HepG2 (cell line): ENCODE measurements at regions not wholly inside any gene's neighbourhood (a gene's known extent, or its start where the extent isn't known, plus 50 kb on each side); places are given as distances from the start of the nearest gene placed in this dataset.

Experiments
- ATAC-seq: fragments of 200-7000 bp; cut with Tn5 transposase; 3 replicates; pipeline ENCODE4 v1.9.1; 2020; ENCODE audit warnings: mild to moderate bottlenecking, moderate library complexity
- BruUV-seq: library from RNA; stranded (reverse); fragments of 400-500 nt; replicated peaks from 2 replicates; lab custom pipeline; 2021; lab: Mats Ljungman, UMichigan
- CTCF ChIA-PET: fragments of 300-600 bp; formaldehyde crosslinking; extraction: SDS; loops from one replicate; lab custom pipeline; 2021; ENCODE audit warnings: low total read pairs, inconsistent platforms, low intra/inter-chr PET ratio; lab: Yijun Ruan, JAX
- POLR2A ChIA-PET: fragments of 350-600 bp; sonication (Branson Sonifier 250); formaldehyde crosslinking; loops from one replicate; lab custom pipeline; 2020; ENCODE audit warnings: antibody characterized with exemption, inconsistent platforms; lab: Yijun Ruan, JAX
- DNase-seq: peaks from one replicate; pipeline ENCODE4 v3.0.0-alpha.2; 2015; ENCODE audit warnings: low spot score
- FAIRE-seq: peaks from 3 replicates; lab custom pipeline; 2011; peaks lifted over from hg19 to GRCh38; lab: Jason Lieb, UNC
- H2AFZ ChIP-seq: one replicate; pipeline ENCODE4 v1.6.1; 2011; ENCODE audit warnings: low read length, inconsistent platforms
- H3K27ac ChIP-seq: fragments of 300-600 bp; 3 replicates; pipeline ENCODE4 v1.8.0; 2011; ENCODE audit warnings: mixed run types, mild to moderate bottlenecking, mixed read lengths, low read length, inconsistent platforms; ENCODE audit not compliant: insufficient read depth; ENCODE audit errors: extremely low read length
- H3K27me3 ChIP-seq, 2 experiments: fragments of 200-600 bp in 1 of 2; 2 replicates in 1 of 2; 3 replicates in 1 of 2; pipeline versions ENCODE4 v1.6.0 to v1.8.0; 2011; ENCODE audit warnings: low read length in 2 of 2, mild to moderate bottlenecking in 2 of 2, moderate library complexity in 2 of 2, inconsistent platforms in 1 of 2; ENCODE audit not compliant: insufficient read depth in 2 of 2, control insufficient read depth in 1 of 2
- H3K36me3 ChIP-seq, 2 experiments: fragments of 200-600 bp in 1 of 2; replicated peaks in 1 of 2; 2 replicates in 1 of 2; 3 replicates in 1 of 2; pipeline versions ENCODE4 v1.5.1 to v1.8.0; 2011; ENCODE audit warnings: low read length in 2 of 2, inconsistent platforms in 1 of 2; ENCODE audit not compliant: insufficient read depth in 2 of 2, control insufficient read depth in 1 of 2
- H3K4me1 ChIP-seq: 2 replicates; pipeline ENCODE4 v1.5.1; 2012; ENCODE audit warnings: low read length, inconsistent platforms; ENCODE audit not compliant: insufficient read depth
- H3K4me2 ChIP-seq: 2 replicates; pipeline ENCODE4 v1.6.0; 2011; ENCODE audit warnings: low read depth, low read length, inconsistent platforms
- H3K4me3 ChIP-seq, 3 experiments: fragments of 200-600 bp in 1 of 3; sonication (generic), shearing (Covaris generic) in 1 of 3; replicated peaks in 1 of 3; 2 replicates each; pipeline ENCODE4 v1.5.1; 2011 to 2016; ENCODE audit warnings: low read length in 3 of 3, inconsistent platforms in 2 of 3, low read depth in 2 of 3, mild to moderate bottlenecking in 2 of 3, control low read depth in 1 of 3, mixed read lengths in 1 of 3; ENCODE audit not compliant: insufficient read depth in 1 of 3
- H3K79me2 ChIP-seq: one replicate; pipeline ENCODE4 v1.6.1; 2011; ENCODE audit warnings: low read length, inconsistent platforms; ENCODE audit not compliant: insufficient read depth
- H3K9ac ChIP-seq: 2 replicates; pipeline ENCODE4 v1.6.0; 2011; ENCODE audit warnings: mild to moderate bottlenecking, low read depth, low read length, inconsistent platforms; ENCODE audit not compliant: insufficient read depth
- H3K9me3 ChIP-seq: 2 replicates; pipeline ENCODE4 v1.5.1; 2012; ENCODE audit warnings: mild to moderate bottlenecking, low read length
- H4K20me1 ChIP-seq: 2 replicates; pipeline ENCODE4 v1.6.0; 2011; ENCODE audit warnings: inconsistent platforms, mild to moderate bottlenecking, low read length, moderate library complexity; ENCODE audit not compliant: insufficient read depth
- AGO1 ChIP-seq: fragments of 200-400 bp; formaldehyde crosslinking; IDR thresholded peaks from 2 replicates; pipeline ENCODE4 v1.6.1; 2017; ENCODE audit warnings: mild to moderate bottlenecking, low read depth, low read length, moderate library complexity; ENCODE audit not compliant: poor library complexity, severe bottlenecking
- ARNT2 ChIP-seq: sonication (generic); formaldehyde crosslinking; IDR thresholded peaks from 2 replicates; pipeline ENCODE4 v1.8.0; 2022; ENCODE audit warnings: mild to moderate bottlenecking, low read depth, missing genetic modification reagents, moderate library complexity
- ATF7-NPFF ChIP-seq: sonication (generic); formaldehyde crosslinking; IDR thresholded peaks from 2 replicates; pipeline ENCODE4 v1.8.1; 2023; ENCODE audit warnings: mild to moderate bottlenecking, low read depth, missing genetic modification reagents, moderate library complexity
- DPF2 ChIP-seq: sonication (generic); formaldehyde crosslinking; IDR thresholded peaks from 2 replicates; pipeline ENCODE4 v1.4.0; 2020; ENCODE audit warnings: mild to moderate bottlenecking, low read depth, missing genetic modification reagents, borderline replicate concordance
- EEA1 ChIP-seq: sonication (generic); formaldehyde crosslinking; IDR thresholded peaks from 2 replicates; pipeline ENCODE4 v1.5.1; 2020; ENCODE audit warnings: mild to moderate bottlenecking, missing genetic modification reagents, borderline replicate concordance
- GLI4 ChIP-seq: sonication (generic); formaldehyde crosslinking; IDR thresholded peaks from 2 replicates; pipeline ENCODE4 v1.5.1; 2020; ENCODE audit warnings: missing genetic modification reagents, mild to moderate bottlenecking, moderate library complexity, borderline replicate concordance
- MLLT10 ChIP-seq: sonication (generic); formaldehyde crosslinking; IDR thresholded peaks from 2 replicates; pipeline ENCODE4 v1.4.0; 2020; ENCODE audit warnings: missing genetic modification reagents
- NFE2 ChIP-seq: sonication (generic); formaldehyde crosslinking; IDR thresholded peaks from 2 replicates; pipeline ENCODE4 v1.4.0; 2020; ENCODE audit warnings: missing genetic modification reagents
- NFKB2 ChIP-seq: sonication (generic); formaldehyde crosslinking; IDR thresholded peaks from 2 replicates; pipeline ENCODE4 v1.4.0; 2020; ENCODE audit warnings: missing genetic modification reagents, borderline replicate concordance
- SYNCRIP ChIP-seq: fragments of 200-400 bp; formaldehyde crosslinking; IDR thresholded peaks from 2 replicates; pipeline ENCODE4 v1.6.1; 2018; ENCODE audit warnings: mild to moderate bottlenecking, low read depth, low read length; ENCODE audit not compliant: insufficient read depth
- TAF15 ChIP-seq: fragments of 200-400 bp; formaldehyde crosslinking; IDR thresholded peaks from one replicate; pipeline ENCODE4 v1.6.1; 2018; ENCODE audit warnings: mild to moderate bottlenecking, low read depth, low read length; ENCODE audit not compliant: poor library complexity, severe bottlenecking
- THAP9 ChIP-seq: sonication (generic); formaldehyde crosslinking; IDR thresholded peaks from 2 replicates; pipeline ENCODE4; 2020; ENCODE audit warnings: missing genetic modification reagents, mild to moderate bottlenecking, borderline replicate concordance
- ZNF326 ChIP-seq: sonication (generic); formaldehyde crosslinking; IDR thresholded peaks from 2 replicates; pipeline ENCODE4 v1.4.0; 2020; ENCODE audit warnings: missing genetic modification reagents, borderline replicate concordance
- ZNF605 ChIP-seq: sonication (generic); formaldehyde crosslinking; IDR thresholded peaks from 2 replicates; pipeline ENCODE4 v1.8.0; 2022; ENCODE audit warnings: mild to moderate bottlenecking, missing genetic modification reagents
- WGBS: methylation state at CpG from one replicate; pipeline ENCODE4 v1.1.6; 2017; ENCODE audit warnings: low lambda C conversion rate; 5-methylcytosine and 5-hydroxymethylcytosine counted together
- in situ Hi-C: cut with HindIII; loops from 2 replicates; pipeline ENCODE4 v1.10.0; 2017; ENCODE audit warnings: low pct_unique_long_range_greater_than_20kb; ENCODE audit not compliant: extremely low pct_ligation_motif_present
- intact Hi-C: fragments of 100-400 bp; cut with micrococcal nuclease; formaldehyde crosslinking; loops from one replicate; pipeline ENCODE4 v1.10.0; 2022; ENCODE audit not compliant: unreplicated experiment
- TF ChIP-seq, protein P1 (sequence below): sonication (generic); formaldehyde crosslinking; IDR thresholded peaks from 2 replicates; pipeline ENCODE4 v1.4.0; 2020; ENCODE audit warnings: missing genetic modification reagents

- intact Hi-C loops, result no loop called here
- no TSS peak for BruUV-seq
- ChIA-PET CTCF (no interaction called here), POLR2A (no interaction called here)
- DNase-seq, result no peak
- Histone ChIP-seq H3K4me3 (no peak overlapping the region), H3K27ac (no peak overlapping the region), H3K4me1 (no peaks in the 10 kb centered on the region), H2AFZ (no peak overlapping the region), H3K79me2 (no peaks in the 10 kb centered on the region), H3K36me3 (no peaks in the 10 kb centered on the region; a peak in 1 of 5 replicates), H3K27me3 (no peaks in the 10 kb centered on the region), H3K4me2 (no peak overlapping the region), H3K9me3 (no peaks in the 10 kb centered on the region), H3K9ac (no peak overlapping the region), H4K20me1 (no peaks in the 10 kb centered on the region)
- in situ Hi-C loops, result no loop called here
- FAIRE-seq, result no peak
- TF ChIP-seq ZNF326, result no peak
- TF ChIP-seq ATF7-NPFF (CRISPR knock-in tag), result no peak
- TF ChIP-seq GLI4, result no peak
- no peak for TF ChIP-seq NFE2 (CRISPR knock-in tag)
- TF ChIP-seq, protein P1, sequence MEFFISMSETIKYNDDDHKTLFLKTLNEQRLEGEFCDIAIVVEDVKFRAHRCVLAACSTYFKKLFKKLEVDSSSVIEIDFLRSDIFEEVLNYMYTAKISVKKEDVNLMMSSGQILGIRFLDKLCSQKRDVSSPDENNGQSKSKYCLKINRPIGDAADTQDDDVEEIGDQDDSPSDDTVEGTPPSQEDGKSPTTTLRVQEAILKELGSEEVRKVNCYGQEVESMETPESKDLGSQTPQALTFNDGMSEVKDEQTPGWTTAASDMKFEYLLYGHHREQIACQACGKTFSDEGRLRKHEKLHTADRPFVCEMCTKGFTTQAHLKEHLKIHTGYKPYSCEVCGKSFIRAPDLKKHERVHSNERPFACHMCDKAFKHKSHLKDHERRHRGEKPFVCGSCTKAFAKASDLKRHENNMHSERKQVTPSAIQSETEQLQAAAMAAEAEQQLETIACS, result no peak
- TF ChIP-seq ZNF605 (CRISPR knock-in tag), result no peak
- TF ChIP-seq DPF2 (CRISPR knock-in tag), result no peak
- TF ChIP-seq EEA1 (CRISPR knock-in tag), result no peak
- no peak for TF ChIP-seq ARNT2 (CRISPR knock-in tag)
- no peak for ATAC-seq
- 97% methylated on average over 11 of the region's 11 CpGs for WGBS
Observed at GRCh38 chr4:123020285-123020684, 97.9 kb upstream of the NUDT6 start.

- intact Hi-C loops, result no loop called here
- DNase-seq, result no peak
- H2AFZ ChIP-seq, result no peak overlapping the region
- H3K4me1 ChIP-seq, result no peaks in the 10 kb centered on the region
- no peak for FAIRE-seq
- ATAC-seq, result no peak
- CTCF ChIA-PET, result no interaction called here
- WGBS, result 90% methylated on average over 15 of the region's 15 CpGs
- H3K27ac ChIP-seq, result no peak overlapping the region
- H3K4me2 ChIP-seq, result no peak overlapping the region
- H3K79me2 ChIP-seq, result no peaks in the 10 kb centered on the region
- no peaks in the 10 kb centered on the region for H3K27me3 ChIP-seq
- POLR2A ChIA-PET, result no interaction called here
- no peak overlapping the region for H3K9ac ChIP-seq
- no TSS peak for BruUV-seq
- no peaks in the 10 kb centered on the region for H3K9me3 ChIP-seq
- H3K4me3 ChIP-seq, result no peak overlapping the region
- no peaks in the 10 kb centered on the region for H4K20me1 ChIP-seq
- in situ Hi-C loops, result no loop called here
- H3K36me3 ChIP-seq, result peaks cover 0 to under 1% of the 10 kb centered on the region in 2 experiments; a peak in 1 of 5 replicates
- no peak for TF ChIP-seq MLLT10
- TF ChIP-seq TAF15, result no peak
- TF ChIP-seq NFKB2 (CRISPR knock-in tag), result no peak
- no peak for TF ChIP-seq THAP9 (CRISPR knock-in tag)
- TF ChIP-seq SYNCRIP, result no peak
- no peak for TF ChIP-seq AGO1
Observed at GRCh38 chr4:123023647-123024046, 101.2 kb upstream of the NUDT6 start.
